HG03097 (cell line): ENCODE measurements at regions not wholly inside any gene's neighbourhood (a gene's known extent, or its start where the extent isn't known, plus 50 kb on each side); places are given as distances from the start of the nearest gene placed in this dataset.

Experiments
- ATAC-seq: cut with Tn5 transposase; IDR thresholded peaks from one replicate; pipeline ENCODE4 v1.9.1; 2021; ENCODE audit not compliant: unreplicated experiment, low FRiP score

DNA sequence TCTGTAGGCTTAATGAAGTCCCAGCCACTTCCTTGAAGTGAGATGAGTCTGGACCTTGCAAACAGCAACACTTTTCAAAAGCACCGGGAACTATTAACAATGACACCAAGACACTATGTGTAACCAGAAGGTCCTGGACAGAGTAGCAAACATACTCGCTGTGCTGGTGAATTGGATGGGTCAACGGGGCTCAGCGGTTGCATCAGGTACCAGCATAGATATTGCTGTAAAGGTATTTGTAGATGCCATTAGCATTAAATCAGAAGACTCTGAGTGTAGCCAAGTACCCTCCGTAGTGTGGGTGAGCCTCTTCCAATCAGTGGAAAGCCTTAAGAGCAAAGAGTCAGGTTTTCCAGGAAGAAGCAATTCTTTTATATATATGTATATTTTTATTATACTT, 140.5 kb downstream of the IRX2 start:
- ATAC-seq: no peak

- no peak for ATAC-seq
Observed at GRCh38 chr5:2608391-2608790, 143.1 kb downstream of the IRX2 start.

DNA sequence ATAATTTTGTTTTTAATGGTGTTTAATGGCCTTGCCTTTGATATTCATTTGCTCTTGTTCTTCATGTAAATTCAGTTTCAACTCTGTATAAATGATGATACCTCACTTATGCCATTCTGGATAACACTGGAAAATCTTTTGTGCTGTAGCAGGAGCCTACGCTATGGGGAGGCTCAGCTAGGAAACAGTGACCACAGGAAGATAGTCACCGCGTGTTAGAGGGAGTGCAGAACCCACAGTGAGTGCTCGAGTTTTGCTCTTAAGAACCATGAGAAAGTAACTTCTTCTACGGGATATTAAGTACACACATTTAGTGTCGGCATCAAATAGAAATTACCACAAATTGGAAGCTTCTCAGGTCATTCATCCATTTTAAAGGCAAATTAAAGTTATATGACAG, 143.9 kb downstream of the IRX2 start:
- no peak for ATAC-seq

- no peak for ATAC-seq
Observed at GRCh38 chr5:2603272-2603575, 148.3 kb downstream of the IRX2 start.

DNA sequence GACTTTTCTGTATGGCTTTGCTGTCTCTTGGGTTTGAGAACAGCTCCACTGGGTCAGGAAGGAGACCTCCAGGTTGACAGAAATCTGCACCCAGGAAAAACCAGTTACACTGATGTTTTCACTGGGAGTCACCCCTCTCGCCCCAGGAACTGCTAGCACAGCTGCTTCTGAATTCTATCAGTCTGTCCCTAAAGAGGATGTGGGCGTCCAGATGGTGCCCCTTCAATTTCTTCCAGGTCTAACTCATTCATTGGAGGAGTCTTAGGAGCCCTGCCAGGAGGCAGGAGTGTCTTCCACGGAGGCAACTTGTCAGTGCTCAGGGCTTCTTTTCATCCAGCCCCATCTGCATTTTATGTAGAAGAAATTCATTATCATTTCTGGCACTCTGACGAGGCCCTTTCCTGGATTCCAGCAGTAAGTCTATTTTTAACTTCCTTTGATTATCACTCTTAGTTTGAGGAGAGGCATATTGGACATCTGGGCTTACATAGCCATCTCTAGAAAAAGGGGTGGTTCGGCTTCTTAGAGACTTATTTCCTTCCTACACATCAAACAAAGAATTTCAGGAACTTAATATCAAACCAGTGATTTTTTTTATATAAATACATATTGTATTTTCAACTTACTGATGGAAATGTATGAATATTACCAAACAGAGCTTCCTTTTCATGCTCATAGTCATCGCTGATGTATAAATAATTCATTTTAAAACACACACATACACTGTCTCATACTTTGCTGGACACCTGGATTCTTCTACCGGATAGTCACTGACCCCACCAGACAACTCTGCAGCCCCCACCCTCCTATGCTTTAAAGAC, 148.8 kb downstream of the IRX2 start:
- ATAC-seq: no peak

DNA sequence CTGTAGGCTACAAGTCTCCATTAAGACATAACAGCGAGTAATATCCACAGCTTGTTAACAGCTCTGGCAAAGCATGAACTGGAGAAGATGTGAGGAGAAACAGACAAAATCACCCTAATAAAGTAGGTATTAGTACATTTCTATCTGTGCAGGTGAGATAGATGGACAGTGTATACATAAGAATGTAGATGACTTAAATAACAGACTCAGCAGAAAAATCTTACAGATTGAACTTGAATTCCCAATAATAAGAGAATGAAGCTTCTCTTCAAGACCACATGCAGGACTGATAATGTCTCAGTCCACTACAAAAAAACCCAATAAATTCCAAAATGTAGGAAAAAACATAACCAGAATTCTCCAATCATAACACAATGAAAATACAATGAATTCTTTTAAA, 153.0 kb downstream of the IRX2 start:
- no peak for ATAC-seq

DNA sequence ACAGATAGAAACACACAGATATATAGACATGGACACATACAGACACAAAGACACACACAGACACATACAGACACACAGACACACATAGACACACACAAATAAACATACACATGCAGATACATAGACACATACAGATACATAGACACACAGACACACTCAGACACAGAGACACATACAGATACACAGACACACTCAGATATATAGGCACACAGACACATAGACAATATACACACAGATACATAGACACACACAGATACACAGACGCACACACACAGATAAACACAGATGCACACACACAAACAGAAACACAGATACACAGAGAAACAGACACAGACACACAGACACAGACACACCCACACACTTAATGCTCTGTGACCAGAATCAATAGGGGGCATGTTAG, 156.8 kb downstream of the IRX2 start:
- no peak for ATAC-seq

DNA sequence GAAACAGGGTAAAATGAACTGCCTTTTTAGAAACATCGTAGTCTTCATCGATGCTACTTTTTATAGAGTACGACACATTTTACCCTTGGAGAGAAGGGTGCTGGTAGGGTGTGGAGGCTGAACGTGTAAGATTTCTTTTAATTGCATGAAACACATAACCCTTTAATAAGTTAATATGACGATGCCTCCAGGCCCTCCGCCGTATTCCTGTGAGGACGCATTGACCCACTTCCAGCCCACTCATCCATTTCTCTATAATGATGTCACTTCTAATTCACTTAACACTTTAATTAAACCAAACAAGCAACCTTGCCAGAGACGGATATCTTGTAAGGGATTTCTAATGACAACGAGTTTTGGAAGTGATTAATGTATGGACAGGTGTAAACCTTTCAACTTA, 158.7 kb downstream of the IRX2 start:
- ATAC-seq: no peak

DNA sequence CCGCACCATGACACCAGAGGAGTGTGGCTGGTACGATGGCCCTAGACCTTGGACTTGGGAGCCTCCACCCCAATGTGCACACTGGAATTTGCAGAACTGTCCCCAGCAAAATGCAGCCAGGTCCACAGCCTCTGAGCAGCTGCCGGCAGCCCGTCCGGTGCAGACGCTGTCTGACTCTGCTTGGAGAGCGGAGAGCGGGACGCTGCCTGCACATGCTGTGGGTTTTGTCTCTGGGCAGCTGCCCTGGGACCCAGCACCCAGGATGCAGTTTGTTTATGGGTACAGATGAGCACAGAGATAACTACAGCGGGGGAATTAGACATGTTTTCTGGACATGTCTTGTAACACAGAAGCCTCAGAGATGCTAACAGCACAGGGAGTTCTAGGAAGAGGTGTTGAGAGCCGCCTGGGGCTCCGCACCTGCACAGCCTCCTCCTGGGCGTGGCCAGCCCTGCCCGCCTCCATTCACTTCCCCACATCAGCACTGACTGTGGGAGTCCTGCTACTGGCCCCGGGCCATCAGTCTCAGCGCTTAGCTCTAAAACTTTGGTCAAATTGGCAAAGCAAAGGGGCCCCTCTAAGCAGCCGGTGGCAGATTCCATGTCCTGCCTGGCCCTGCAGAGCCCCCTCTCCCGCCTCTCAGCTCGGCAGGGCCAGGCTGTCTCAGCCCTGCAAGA, 159.6 kb downstream of the IRX2 start:
- ATAC-seq: no peak

DNA sequence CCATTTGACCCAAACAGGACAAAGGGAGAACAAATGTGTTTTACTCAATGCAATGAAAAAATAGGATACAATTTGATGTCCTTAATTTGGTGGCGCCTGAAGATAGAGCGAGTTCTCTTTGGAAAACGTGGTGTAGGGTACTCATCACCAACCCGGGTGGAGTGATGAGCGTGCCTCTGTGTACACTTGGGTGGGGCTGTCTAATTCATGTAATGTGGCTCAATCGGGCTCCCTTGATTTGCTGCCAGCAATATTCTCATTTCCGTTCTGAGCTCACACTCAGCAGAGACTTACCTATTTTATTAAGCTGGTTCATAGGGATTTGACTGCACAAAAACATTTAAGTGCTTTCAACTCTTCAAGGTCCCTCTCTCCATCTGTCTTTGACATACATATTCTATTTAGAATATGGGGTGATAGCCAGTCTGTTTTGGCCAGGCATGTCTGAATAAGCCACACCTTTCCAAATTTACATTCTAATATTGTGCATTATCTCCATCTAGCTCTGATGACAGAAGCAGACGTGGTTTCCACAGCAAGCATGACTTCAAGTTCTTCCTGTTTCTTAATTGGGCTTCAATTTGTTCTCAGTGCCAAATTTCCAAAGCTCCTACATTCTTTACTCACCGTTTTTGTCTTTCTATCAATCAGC, 162.5 kb downstream of the IRX2 start:
- no peak for ATAC-seq

DNA sequence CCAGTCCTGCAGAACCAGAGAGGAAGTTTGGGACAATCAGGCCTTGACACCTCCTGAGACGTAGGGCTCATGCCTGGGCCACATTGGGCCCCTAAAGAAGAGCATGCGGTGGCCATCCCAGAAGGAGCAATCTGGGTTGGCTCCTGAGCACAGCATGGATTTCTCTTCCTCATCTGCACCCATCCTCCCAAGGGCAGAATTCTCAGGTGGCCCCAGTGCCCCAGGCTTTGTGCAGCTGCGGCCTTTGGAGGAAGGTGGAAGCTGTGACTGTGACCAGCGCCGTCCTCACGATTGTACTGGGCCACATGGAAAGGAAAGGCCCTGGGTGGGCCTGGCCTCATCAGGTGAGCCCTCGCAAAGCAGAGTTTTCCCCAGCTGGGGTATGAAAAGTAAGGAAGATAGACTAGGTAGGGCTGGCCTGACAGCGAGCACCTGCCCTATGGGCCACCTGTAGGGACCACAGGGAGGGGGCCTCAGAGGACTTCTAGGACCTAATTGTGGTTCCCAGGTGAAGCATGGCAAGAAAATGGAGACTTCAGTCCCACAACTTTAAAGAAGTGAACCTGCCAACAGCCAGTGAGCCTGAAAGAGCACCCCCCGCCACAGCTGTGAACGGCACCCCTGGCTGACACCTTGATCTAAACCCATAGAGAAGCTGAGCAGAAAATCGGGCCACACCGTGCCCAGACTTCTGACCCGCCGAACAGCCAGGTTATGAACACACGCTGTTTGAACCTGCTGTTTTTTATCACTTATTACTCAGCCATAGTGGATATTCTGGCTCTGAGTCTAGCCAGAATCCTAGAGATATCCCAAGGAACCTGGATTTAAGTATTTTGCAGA, 164.1 kb downstream of the IRX2 start:
- no peak for ATAC-seq

GRCh38 chr5:2586016-2586715, 165.3 kb downstream of the IRX2 start:
- ATAC-seq: no peak

DNA sequence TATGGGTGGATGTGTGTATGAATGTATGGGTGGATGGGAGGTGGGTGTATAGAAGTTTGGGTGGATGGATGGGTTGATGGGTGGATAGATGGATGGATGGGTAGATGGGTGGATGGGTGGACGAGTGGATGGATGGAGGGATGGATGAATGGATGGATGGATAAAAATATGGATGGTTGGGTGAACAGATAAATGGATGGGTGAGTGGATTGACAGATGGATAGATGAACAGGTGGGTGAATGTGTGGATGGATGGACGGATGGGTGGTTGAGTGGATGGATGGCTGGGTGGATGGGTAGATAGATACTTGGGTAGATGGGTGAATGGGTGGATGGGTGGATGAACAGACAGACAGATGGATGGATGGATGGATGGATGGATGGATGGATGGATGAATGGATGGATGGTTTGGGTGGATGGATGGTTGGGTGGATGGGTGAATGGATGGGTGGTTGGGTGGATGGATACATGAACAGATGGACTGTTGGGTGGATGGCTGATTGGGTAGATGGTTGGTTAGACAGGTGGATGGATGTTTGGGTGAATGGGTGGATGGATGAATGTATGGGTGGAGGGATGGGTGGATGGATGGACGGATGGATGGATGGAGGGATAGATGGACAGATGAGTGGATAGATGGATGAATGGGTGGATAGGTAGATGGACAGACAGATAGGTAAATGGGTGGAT, 166.8 kb downstream of the IRX2 start:
- no peak for ATAC-seq

- no peak for ATAC-seq
Observed at GRCh38 chr5:2582507-2582906, 169.0 kb downstream of the IRX2 start.

- no peak for ATAC-seq
Observed at GRCh38 chr5:2582106-2582505, 169.4 kb downstream of the IRX2 start.

GRCh38 chr5:2581418-2581817, 170.1 kb downstream of the IRX2 start:
- no peak for ATAC-seq

DNA sequence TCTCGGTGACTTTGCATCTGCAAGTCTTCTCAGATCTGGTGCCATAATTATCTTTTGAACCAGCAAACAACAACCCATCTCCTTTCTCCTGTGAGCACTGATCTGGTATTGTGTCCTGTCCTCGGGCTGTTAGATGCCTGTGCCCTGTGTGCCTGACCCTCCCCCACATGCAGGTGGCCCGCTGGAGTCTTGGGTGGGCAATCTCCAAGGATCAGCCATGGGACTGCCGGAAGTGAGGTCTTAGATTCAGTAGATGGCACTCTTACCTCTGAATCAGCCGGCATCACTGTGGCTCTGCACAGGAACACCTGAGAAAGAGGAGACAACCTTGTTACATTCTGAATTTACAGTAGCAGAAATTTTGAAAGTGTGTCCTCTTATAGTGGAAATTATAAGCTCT, 172.4 kb downstream of the IRX2 start:
- no peak for ATAC-seq

- ATAC-seq: no peak
Observed at GRCh38 chr5:2577312-2578036, 174.0 kb downstream of the IRX2 start.

DNA sequence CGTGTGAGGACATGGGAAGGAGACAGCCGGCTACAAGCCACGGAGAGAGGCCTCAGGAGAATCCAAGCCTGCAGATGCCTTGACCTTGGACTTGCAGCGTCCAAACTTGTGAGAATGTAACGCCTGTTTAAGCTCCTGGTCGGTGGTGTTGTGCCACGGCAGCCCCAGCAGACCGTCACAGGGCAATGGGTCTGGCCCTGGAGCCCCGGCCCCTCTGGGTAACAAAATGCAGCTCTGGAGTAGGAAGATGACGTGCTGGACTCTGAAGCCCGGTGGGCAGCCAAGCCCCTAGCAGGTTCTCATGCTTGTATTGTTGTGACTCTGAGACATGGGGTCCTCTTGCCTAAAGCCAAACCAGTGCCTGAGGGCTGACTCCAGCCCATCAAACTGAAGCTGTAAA, 174.7 kb downstream of the IRX2 start:
- no peak for ATAC-seq
